K562 (cell line): ENCODE measurements at regions not wholly inside any gene's neighbourhood (a gene's known extent, or its start where the extent isn't known, plus 50 kb on each side); places are given as distances from the start of the nearest gene placed in this dataset.
A peak's percentile ranks its signal among the peaks of the same experiment; 100 is the strongest.

Experiments used
- ATAC-seq: fragments of 200-7000 bp; cut with Tn5 transposase; 3 replicates; pipeline ENCODE4 v1.9.1; 2020; ENCODE audit warnings: moderate library complexity
- BruUV-seq: library from RNA; stranded (reverse); fragments of 400-500 nt; replicated peaks from 2 replicates; lab custom pipeline; 2021; lab: Mats Ljungman, UMichigan
- CTCF ChIA-PET: fragments of 300-600 bp; formaldehyde crosslinking; extraction: SDS; loops from one replicate; lab custom pipeline; 2021; ENCODE audit warnings: low intra/inter-chr PET ratio; lab: Yijun Ruan, JAX
- POLR2A ChIA-PET: fragments of 300-600, 350-650 bp; sonication (Branson Sonifier 250); formaldehyde crosslinking; extraction: SDS; loops from one replicate; lab custom pipeline; 2021; ENCODE audit warnings: antibody characterized with exemption, inconsistent platforms; lab: Yijun Ruan, JAX
- DNase-seq, 4 experiments: peaks; one replicate each; pipeline versions ENCODE4 v3.0.0 to v3.0.0-alpha.2; 2011 to 2018; ENCODE audit warnings: low spot score in 3 of 4, mixed read lengths in 3 of 4; ENCODE audit errors: extremely low read depth in 1 of 4
- FAIRE-seq: peaks from 2 replicates; lab custom pipeline; 2011; peaks lifted over from hg19 to GRCh38; lab: Jason Lieb, UNC
- H2AFZ ChIP-seq: 2 replicates; pipeline ENCODE4 v1.6.0; 2011; ENCODE audit warnings: low read depth, low read length, control low read depth, inconsistent platforms
- H3K27ac ChIP-seq: fragments of 200-600 bp; 3 replicates; pipeline ENCODE4 v1.8.0; 2011; ENCODE audit warnings: low read depth, mild to moderate bottlenecking, control low read depth, inconsistent platforms, low read length, moderate library complexity, mixed read lengths; ENCODE audit errors: extremely low read depth
- H3K27me3 ChIP-seq, 2 experiments: fragments of 300-600 bp in 1 of 2; 2 replicates in 1 of 2; 3 replicates in 1 of 2; pipeline versions ENCODE4 v1.6.0 to v1.8.0; 2011; ENCODE audit warnings: inconsistent platforms in 2 of 2, low read length in 2 of 2, mild to moderate bottlenecking in 1 of 2, mixed read lengths in 1 of 2, moderate library complexity in 1 of 2; ENCODE audit not compliant: control insufficient read depth in 2 of 2, insufficient read depth in 2 of 2
- H3K36me3 ChIP-seq: fragments of 300-600 bp; 3 replicates; pipeline ENCODE4 v1.8.0; 2011; ENCODE audit warnings: mild to moderate bottlenecking, low read length, inconsistent platforms; ENCODE audit not compliant: control insufficient read depth, insufficient read depth
- H3K4me1 ChIP-seq, 2 experiments: fragments of 200-600 bp in 1 of 2; replicated peaks in 1 of 2; 2 replicates in 1 of 2; 3 replicates in 1 of 2; pipeline versions ENCODE4 v1.5.1 to v1.8.0; 2011; ENCODE audit warnings: inconsistent platforms in 2 of 2, low read length in 2 of 2, mild to moderate bottlenecking in 1 of 2, mixed read lengths in 1 of 2, moderate library complexity in 1 of 2; ENCODE audit not compliant: control insufficient read depth in 2 of 2, insufficient read depth in 2 of 2
- H3K4me2 ChIP-seq: 2 replicates; pipeline ENCODE4 v1.6.1; 2011; ENCODE audit warnings: low read length, control low read depth, inconsistent platforms, mixed read lengths; ENCODE audit not compliant: insufficient read depth
- H3K4me3 ChIP-seq: fragments of 200-600 bp; sonication (generic), shearing (Covaris generic); 2 replicates; pipeline ENCODE4 v1.5.1; 2016; ENCODE audit warnings: control low read depth, inconsistent platforms
- H3K79me2 ChIP-seq: fragments of 200-600 bp; 3 replicates; pipeline ENCODE4 v1.8.0; 2011; ENCODE audit warnings: low read length, inconsistent platforms; ENCODE audit not compliant: control insufficient read depth, insufficient read depth
- H3K9ac ChIP-seq, 2 experiments: 2 replicates each; pipeline versions ENCODE4 v1.6.0 to v1.6.1; 2011; ENCODE audit warnings: low read depth in 2 of 2, low read length in 2 of 2, control low read depth in 1 of 2, inconsistent platforms in 1 of 2, mild to moderate bottlenecking in 1 of 2, mixed read lengths in 1 of 2; ENCODE audit not compliant: insufficient read depth in 1 of 2
- H3K9me1 ChIP-seq: one replicate; pipeline ENCODE4 v1.6.0; 2011; ENCODE audit warnings: inconsistent platforms, mild to moderate bottlenecking, low read length, moderate library complexity; ENCODE audit not compliant: control insufficient read depth, insufficient read depth
- H3K9me3 ChIP-seq: replicated peaks from 2 replicates; pipeline ENCODE4 v1.5.1; 2011; ENCODE audit warnings: low read depth, low read length, inconsistent platforms; ENCODE audit not compliant: control insufficient read depth, insufficient read depth
- H4K20me1 ChIP-seq: replicated peaks from 2 replicates; pipeline ENCODE4 v1.6.1; 2011; ENCODE audit warnings: low read length, inconsistent platforms, mixed read lengths; ENCODE audit not compliant: control insufficient read depth, insufficient read depth
- CBFA2T2 ChIP-seq: fragments of 450-650 bp; conservative IDR thresholded peaks from 2 replicates; pipeline ENCODE4 v1.6.1; 2017; ENCODE audit warnings: mild to moderate bottlenecking
- CBFA2T3 ChIP-seq: fragments of 450-650 bp; IDR thresholded peaks from 2 replicates; pipeline ENCODE4 v1.6.1; 2017
- CBX1 ChIP-seq: sonication (generic); IDR thresholded peaks from 2 replicates; pipeline ENCODE4 v1.6.1; 2016; ENCODE audit warnings: antibody characterized with exemption, low read depth, mild to moderate bottlenecking
- CBX3 ChIP-seq, 2 experiments: IDR thresholded peaks; 1 replicate in 1 of 2; 2 replicates in 1 of 2; pipeline ENCODE4 v1.6.1; 2012; ENCODE audit warnings: inconsistent platforms in 2 of 2, low read length in 2 of 2, borderline replicate concordance in 1 of 2, control low read depth in 1 of 2
- CBX5 ChIP-seq: IDR thresholded peaks from 2 replicates; pipeline ENCODE4 v1.6.1; 2014; ENCODE audit warnings: low read depth, borderline replicate concordance
- HLTF ChIP-seq: fragments of 450-650 bp; IDR thresholded peaks from 2 replicates; pipeline ENCODE4 v1.6.1; 2016
- MEIS2 ChIP-seq: fragments of 450-650 bp; IDR thresholded peaks from 2 replicates; pipeline ENCODE4 v1.6.1; 2014; ENCODE audit warnings: mild to moderate bottlenecking; ENCODE audit not compliant: partially characterized antibody
- NELFE ChIP-seq: IDR thresholded peaks from 2 replicates; pipeline ENCODE4 v1.6.1; 2011; ENCODE audit warnings: mild to moderate bottlenecking; ENCODE audit not compliant: insufficient read depth, insufficient read length
- RNF2 ChIP-seq: sonication (generic); IDR thresholded peaks from 2 replicates; pipeline ENCODE4 v1.6.1; 2016
- TRIM28 ChIP-seq: fragments of 450-650 bp; IDR thresholded peaks from 2 replicates; pipeline ENCODE4 v1.6.1; 2017
- WGBS: fragments of 100-300 bp; shearing (Covaris generic); methylation state at CpG from one replicate; pipeline ENCODE4 v1.1.6; 2016; ENCODE audit warnings: low coverage, mixed read lengths; ENCODE audit not compliant: insufficient coverage; ENCODE audit errors: missing lambda C conversion rate; 5-methylcytosine and 5-hydroxymethylcytosine counted together
- in situ Hi-C: fragments of 300-500 bp; cut with MboI; formaldehyde crosslinking; loops from 4 replicates; pipeline ENCODE4 v1.15.0; 2018; ENCODE audit warnings: inconsistent platforms, mixed read lengths
- intact Hi-C: fragments of 100-400 bp; cut with micrococcal nuclease; formaldehyde crosslinking; loops from 2 replicates; pipeline ENCODE4 v1.14.2; 2022
- TF ChIP-seq, protein P1 (sequence below): fragments of 250-450 bp; sonication (Bioruptor Pico); IDR thresholded peaks from 2 replicates; pipeline ENCODE4 v1.5.1; 2021; ENCODE audit warnings: mild to moderate bottlenecking
- TF ChIP-seq, protein P2 (sequence below): fragments of 150-350 bp; IDR thresholded peaks from 2 replicates; pipeline ENCODE4 v1.6.1; 2014; ENCODE audit warnings: low read depth, mild to moderate bottlenecking, low read length, borderline replicate concordance
- TF ChIP-seq, protein P3 (sequence below): fragments of 450-650 bp; IDR thresholded peaks from 2 replicates; pipeline ENCODE4 v1.6.1; 2018; ENCODE audit warnings: mild to moderate bottlenecking, low read depth; ENCODE audit not compliant: partially characterized antibody
- TF ChIP-seq, protein P4 (sequence below): fragments of 450-650 bp; formaldehyde crosslinking; IDR thresholded peaks from 2 replicates; pipeline ENCODE4 v1.4.0; 2022; ENCODE audit warnings: missing genetic modification characterization
- TF ChIP-seq, protein P5 (sequence below): fragments of 250-450 bp; sonication (Bioruptor Pico); IDR thresholded peaks from 2 replicates; pipeline ENCODE4 v1.8.0; 2022; ENCODE audit warnings: moderate library complexity, mild to moderate bottlenecking, inconsistent platforms

DNA sequence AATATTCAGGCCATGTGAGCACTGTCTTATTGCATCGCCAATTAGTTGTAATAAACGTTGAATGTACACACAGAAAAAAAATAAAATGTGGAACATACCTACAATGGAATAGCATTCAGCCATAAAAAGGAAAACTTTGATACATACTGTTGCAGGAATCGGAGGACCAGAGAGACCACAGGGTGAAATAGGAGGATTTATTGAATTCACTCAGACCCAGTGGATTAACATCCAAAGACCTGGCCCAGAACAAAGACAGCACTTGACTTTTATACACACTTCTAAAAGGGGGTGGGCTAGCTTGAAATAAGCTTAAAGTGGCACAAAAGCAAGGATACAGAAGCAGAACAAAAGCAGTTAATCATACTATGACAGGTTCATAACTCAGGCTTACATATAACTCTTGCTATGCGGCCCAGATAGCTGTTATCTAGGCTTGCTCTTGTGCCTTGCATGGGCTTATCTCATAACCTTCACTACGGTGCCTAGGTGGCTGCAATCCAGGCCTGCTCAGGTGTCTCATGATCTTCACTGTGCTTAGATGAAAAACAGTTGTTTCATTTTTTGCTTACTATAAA lies 292.2 kb upstream of the TAC1 start:
- no peaks in the 10 kb centered on the region for H3K27me3 ChIP-seq
- no TSS peak for BruUV-seq
- CTCF ChIA-PET, result no interaction called here
- no peaks in the 10 kb centered on the region for H4K20me1 ChIP-seq
- WGBS, result 2% methylated on average over 5 of the region's 5 CpGs
- in situ Hi-C loops, result no loop called here
- ATAC-seq (no peak), DNase-seq (peak in 1 of 4 experiments; percentile 26), FAIRE-seq (no peak)
- H3K9ac ChIP-seq, result no peak overlapping the region
- intact Hi-C loops, result no loop called here
- H3K4me3 ChIP-seq, result no peak overlapping the region
- H3K36me3 ChIP-seq, result no peaks in the 10 kb centered on the region
- no peaks in the 10 kb centered on the region for H3K4me1 ChIP-seq
- no peaks in the 10 kb centered on the region for H3K9me1 ChIP-seq
- POLR2A ChIA-PET, result no interaction called here
- no peaks in the 10 kb centered on the region for H3K79me2 ChIP-seq
- H3K27ac ChIP-seq, result no peak overlapping the region
- no peaks in the 10 kb centered on the region for H3K9me3 ChIP-seq
- no peak overlapping the region for H2AFZ ChIP-seq
- no peak overlapping the region for H3K4me2 ChIP-seq
- peak; percentile 50 for TF ChIP-seq CBFA2T3
- peak; percentile 64 to 93 for TF ChIP-seq CBX3 (IDR thresholded peaks at IDR 0.05; ENCODE audit: borderline replicate concordance in 1 of 2, low read length in 2 of 2)
- TF ChIP-seq, protein P1, sequence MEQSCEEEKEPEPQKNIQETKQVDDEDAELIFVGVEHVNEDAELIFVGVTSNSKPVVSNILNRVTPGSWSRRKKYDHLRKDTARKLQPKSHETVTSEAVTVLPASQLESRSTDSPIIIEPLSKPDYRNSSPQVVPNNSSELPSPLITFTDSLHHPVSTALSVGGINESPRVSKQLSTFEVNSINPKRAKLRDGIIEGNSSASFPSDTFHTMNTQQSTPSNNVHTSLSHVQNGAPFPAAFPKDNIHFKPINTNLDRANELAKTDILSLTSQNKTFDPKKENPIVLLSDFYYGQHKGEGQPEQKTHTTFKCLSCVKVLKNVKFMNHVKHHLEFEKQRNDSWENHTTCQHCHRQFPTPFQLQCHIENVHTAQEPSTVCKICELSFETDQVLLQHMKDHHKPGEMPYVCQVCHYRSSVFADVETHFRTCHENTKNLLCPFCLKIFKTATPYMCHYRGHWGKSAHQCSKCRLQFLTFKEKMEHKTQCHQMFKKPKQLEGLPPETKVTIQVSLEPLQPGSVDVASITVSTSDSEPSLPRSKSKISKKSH (CRISPR knock-in tag), result peak; percentile 86; the same call in 1 of the 2 replicates
- TF ChIP-seq, protein P2, sequence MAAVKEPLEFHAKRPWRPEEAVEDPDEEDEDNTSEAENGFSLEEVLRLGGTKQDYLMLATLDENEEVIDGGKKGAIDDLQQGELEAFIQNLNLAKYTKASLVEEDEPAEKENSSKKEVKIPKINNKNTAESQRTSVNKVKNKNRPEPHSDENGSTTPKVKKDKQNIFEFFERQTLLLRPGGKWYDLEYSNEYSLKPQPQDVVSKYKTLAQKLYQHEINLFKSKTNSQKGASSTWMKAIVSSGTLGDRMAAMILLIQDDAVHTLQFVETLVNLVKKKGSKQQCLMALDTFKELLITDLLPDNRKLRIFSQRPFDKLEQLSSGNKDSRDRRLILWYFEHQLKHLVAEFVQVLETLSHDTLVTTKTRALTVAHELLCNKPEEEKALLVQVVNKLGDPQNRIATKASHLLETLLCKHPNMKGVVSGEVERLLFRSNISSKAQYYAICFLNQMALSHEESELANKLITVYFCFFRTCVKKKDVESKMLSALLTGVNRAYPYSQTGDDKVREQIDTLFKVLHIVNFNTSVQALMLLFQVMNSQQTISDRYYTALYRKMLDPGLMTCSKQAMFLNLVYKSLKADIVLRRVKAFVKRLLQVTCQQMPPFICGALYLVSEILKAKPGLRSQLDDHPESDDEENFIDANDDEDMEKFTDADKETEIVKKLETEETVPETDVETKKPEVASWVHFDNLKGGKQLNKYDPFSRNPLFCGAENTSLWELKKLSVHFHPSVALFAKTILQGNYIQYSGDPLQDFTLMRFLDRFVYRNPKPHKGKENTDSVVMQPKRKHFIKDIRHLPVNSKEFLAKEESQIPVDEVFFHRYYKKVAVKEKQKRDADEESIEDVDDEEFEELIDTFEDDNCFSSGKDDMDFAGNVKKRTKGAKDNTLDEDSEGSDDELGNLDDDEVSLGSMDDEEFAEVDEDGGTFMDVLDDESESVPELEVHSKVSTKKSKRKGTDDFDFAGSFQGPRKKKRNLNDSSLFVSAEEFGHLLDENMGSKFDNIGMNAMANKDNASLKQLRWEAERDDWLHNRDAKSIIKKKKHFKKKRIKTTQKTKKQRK, result peak; percentile 56; the same call in 1 of the 2 replicates
- TF ChIP-seq NELFE, result no peak
- no peak for TF ChIP-seq RNF2
- TF ChIP-seq CBX5, result peak; percentile 96
- TF ChIP-seq, protein P3, sequence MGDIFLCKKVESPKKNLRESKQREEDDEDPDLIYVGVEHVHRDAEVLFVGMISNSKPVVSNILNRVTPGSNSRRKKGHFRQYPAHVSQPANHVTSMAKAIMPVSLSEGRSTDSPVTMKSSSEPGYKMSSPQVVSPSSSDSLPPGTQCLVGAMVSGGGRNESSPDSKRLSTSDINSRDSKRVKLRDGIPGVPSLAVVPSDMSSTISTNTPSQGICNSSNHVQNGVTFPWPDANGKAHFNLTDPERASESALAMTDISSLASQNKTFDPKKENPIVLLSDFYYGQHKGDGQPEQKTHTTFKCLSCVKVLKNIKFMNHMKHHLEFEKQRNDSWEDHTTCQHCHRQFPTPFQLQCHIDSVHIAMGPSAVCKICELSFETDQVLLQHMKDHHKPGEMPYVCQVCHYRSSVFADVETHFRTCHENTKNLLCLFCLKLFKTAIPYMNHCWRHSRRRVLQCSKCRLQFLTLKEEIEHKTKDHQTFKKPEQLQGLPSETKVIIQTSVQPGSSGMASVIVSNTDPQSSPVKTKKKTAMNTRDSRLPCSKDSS, result peak; percentile 45
- peak; percentile 92; the same call in 1 of the 2 replicates for TF ChIP-seq CBX1
- TF ChIP-seq, protein P4, sequence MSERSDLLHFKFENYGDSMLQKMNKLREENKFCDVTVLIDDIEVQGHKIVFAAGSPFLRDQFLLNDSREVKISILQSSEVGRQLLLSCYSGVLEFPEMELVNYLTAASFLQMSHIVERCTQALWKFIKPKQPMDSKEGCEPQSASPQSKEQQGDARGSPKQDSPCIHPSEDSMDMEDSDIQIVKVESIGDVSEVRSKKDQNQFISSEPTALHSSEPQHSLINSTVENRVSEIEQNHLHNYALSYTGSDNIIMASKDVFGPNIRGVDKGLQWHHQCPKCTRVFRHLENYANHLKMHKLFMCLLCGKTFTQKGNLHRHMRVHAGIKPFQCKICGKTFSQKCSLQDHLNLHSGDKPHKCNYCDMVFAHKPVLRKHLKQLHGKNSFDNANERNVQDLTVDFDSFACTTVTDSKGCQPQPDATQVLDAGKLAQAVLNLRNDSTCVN (CRISPR knock-in tag), result no peak
- peak; percentile 95 for TF ChIP-seq TRIM28
- TF ChIP-seq MEIS2, result peak; percentile 51
- TF ChIP-seq, protein P5, sequence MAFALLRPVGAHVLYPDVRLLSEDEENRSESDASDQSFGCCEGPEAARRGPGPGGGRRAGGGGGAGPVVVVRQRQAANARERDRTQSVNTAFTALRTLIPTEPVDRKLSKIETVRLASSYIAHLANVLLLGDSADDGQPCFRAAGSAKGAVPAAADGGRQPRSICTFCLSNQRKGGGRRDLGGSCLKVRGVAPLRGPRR (CRISPR knock-in tag), result no peak
- TF ChIP-seq CBFA2T2, result peak; percentile 33
- peak; percentile 91 for TF ChIP-seq HLTF
